ENCODE measurements at regions not wholly inside any gene's neighbourhood (a gene's known extent, or its start where the extent isn't known, plus 50 kb on each side); places are given as distances from the start of the nearest gene placed in this dataset.

DNA sequence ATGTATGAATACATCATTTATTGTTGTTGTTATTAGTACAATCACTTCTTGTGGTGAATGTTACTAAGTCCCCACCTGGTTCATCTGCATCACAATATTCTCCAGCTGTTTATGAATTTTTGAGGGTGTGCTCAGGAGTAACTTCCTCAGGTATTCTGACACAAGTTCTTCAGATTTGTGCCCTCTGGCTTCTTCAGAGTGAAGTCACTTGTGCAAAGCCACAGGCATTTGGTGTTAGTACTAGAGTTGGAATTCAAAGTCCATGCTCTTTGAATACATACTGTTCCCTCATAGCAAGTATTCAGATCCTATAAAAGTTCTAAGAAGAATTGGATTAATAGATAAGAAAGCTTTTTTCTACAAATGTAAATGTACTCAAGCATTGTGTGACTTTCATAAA is 150.3 kb upstream of the AVPR1A start:
- H3K9me3 ChIP-seq (ENCODE audit: low read length): no peaks in the 10 kb centered on the region
- Mint-ChIP-seq H3K4me3 (no peak overlapping the region), H3K27me3 (no peaks in the 10 kb centered on the region), H3K9me3 (peaks cover 0 to 5% (median 0%) of the 10 kb centered on the region in 5 donors), H3K36me3 (no peaks in the 10 kb centered on the region), H3K27ac (no peak overlapping the region), H3K4me1 (no peaks in the 10 kb centered on the region)
- no peaks in the 10 kb centered on the region for H3K4me1 ChIP-seq (ENCODE audit: insufficient read depth, low read length)
- H3K4me3 ChIP-seq (ENCODE audit: low read length): no peak overlapping the region
- H3K36me3 ChIP-seq (ENCODE audit: insufficient read depth, low read length): no peaks in the 10 kb centered on the region
- no peaks in the 10 kb centered on the region for H3K27me3 ChIP-seq (ENCODE audit: insufficient read depth, low read length, poor library complexity, severe bottlenecking)
- ChIA-PET CTCF (no interaction called here), POLR2A (no interaction called here)
- H3K27ac ChIP-seq (ENCODE audit: low read depth, low read length): no peak overlapping the region
- DNase-seq: no peak

DNA sequence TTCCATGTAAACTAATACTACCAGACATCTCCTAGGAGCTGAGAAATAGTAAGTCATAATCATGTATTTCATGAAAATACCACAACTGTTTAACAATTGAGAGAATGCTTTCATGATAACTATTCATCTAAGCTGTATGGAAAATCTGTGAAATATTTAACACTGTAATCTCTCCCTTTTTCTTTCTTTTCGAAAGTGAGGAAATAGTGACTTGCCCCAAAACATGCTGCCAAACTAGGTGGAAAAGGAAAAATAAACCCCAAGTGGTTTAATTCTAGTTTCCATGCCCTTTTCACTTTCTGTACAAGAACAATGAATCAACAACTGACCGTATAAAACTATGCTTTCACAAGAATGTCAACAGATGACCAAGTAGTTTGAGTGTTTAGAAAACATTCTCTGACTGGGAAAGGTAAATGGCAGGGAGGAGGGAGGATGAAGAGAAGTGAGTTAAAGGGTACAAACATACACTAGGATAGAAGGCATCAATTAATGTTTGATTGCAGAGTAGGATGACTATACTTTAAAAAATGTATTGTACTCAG is 147.5 kb upstream of the AVPR1A start:
- peaks cover 0 to 2% of the 10 kb centered on the region in 2 donors for H3K27me3 Mint-ChIP-seq
- POLR2A ChIA-PET: no interaction called here
- Histone ChIP-seq H3K9me3 (ENCODE audit: low read length) (no peaks in the 10 kb centered on the region), H3K4me1 (ENCODE audit: insufficient read depth, low read length) (no peaks in the 10 kb centered on the region), H3K27ac (ENCODE audit: low read depth, low read length) (no peak overlapping the region), H3K27me3 (ENCODE audit: insufficient read depth, low read length, poor library complexity, severe bottlenecking) (no peaks in the 10 kb centered on the region), H3K36me3 (ENCODE audit: insufficient read depth, low read length) (no peaks in the 10 kb centered on the region), H3K4me3 (ENCODE audit: low read length) (no peak overlapping the region)
- H3K9me3 Mint-ChIP-seq: peaks cover 0 to 5% (median 0%) of the 10 kb centered on the region in 5 donors
- CTCF ChIA-PET: no interaction called here
- no peak for DNase-seq
- no peaks in the 10 kb centered on the region for H3K36me3 Mint-ChIP-seq
- no peaks in the 10 kb centered on the region for H3K4me1 Mint-ChIP-seq
- no peak overlapping the region for H3K27ac Mint-ChIP-seq
- H3K4me3 Mint-ChIP-seq: no peak overlapping the region

DNA sequence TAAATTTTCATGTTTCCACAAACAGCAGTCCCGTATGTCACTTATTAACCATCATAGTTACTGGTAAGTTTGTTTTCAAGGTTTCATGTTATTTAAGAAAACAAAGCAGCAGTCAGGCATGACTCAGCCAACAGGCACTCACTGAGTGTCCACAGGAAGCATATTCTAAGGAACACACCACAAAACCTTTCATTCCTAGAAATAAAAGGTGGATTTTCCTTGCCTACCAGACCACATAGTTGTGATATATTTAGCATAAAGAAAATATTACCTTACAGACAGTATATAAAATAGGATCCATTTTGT is 143.3 kb upstream of the AVPR1A start:
- no peaks in the 10 kb centered on the region for H3K9me3 ChIP-seq (ENCODE audit: low read length)
- no peaks in the 10 kb centered on the region for H3K36me3 ChIP-seq (ENCODE audit: insufficient read depth, low read length)
- Mint-ChIP-seq H3K27ac (no peak overlapping the region), H3K36me3 (no peaks in the 10 kb centered on the region), H3K4me1 (no peaks in the 10 kb centered on the region), H3K27me3 (peaks cover 0 to 3% of the 10 kb centered on the region in 2 donors), H3K4me3 (no peak overlapping the region), H3K9me3 (peaks cover 0 to 5% (median 2%) of the 10 kb centered on the region in 5 donors)
- ChIA-PET POLR2A (no interaction called here), CTCF (no interaction called here)
- H3K4me3 ChIP-seq (ENCODE audit: low read length): no peak overlapping the region
- H3K27me3 ChIP-seq (ENCODE audit: insufficient read depth, low read length, poor library complexity, severe bottlenecking): no peaks in the 10 kb centered on the region
- no peaks in the 10 kb centered on the region for H3K4me1 ChIP-seq (ENCODE audit: insufficient read depth, low read length)
- H3K27ac ChIP-seq (ENCODE audit: low read depth, low read length): no peak overlapping the region
- DNase-seq: no peak

DNA sequence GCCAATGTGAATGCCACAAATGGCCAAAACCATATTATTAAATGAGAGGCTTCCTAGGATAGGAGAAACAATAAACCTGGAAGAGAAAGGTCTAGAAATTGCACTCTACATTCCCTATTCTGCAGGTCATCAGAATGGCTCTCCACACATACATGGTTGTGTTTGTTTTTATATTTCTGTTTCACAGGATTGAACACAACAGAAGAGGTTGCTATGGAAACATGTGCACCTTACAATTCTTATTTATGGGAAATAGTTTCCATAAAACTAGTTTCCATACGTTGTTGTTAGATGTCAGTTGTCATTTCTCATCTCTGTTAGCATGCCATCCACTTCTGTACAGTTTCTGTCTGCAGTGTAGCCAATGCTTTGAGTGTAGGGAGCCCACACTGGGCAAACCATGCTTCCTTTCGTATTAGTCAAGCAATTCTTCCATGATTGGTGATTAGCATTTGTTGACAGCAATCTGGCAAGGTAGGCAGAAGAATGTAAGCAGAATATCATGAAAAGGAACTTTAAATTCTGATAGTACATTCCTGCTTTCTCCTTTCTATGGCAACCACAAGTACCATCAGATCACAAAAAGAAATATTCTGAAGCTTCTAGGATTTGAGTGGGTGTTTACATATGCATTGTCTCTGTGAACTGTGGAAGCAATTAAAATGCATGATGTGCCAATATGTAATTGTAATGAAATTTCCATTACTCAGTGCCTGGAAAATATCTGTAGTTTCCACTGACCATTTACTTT is 141.6 kb upstream of the AVPR1A start:
- no peak overlapping the region for H3K27ac Mint-ChIP-seq
- peaks cover 0 to 3% of the 10 kb centered on the region in 2 donors for H3K27me3 Mint-ChIP-seq
- H3K4me3 ChIP-seq (ENCODE audit: low read length): no peak overlapping the region
- peaks cover 0 to 5% (median 2%) of the 10 kb centered on the region in 5 donors for H3K9me3 Mint-ChIP-seq
- ChIA-PET CTCF (no interaction called here), POLR2A (no interaction called here)
- H3K27me3 ChIP-seq (ENCODE audit: insufficient read depth, low read length, poor library complexity, severe bottlenecking): no peaks in the 10 kb centered on the region
- H3K9me3 ChIP-seq (ENCODE audit: low read length): no peaks in the 10 kb centered on the region
- H3K4me1 ChIP-seq (ENCODE audit: insufficient read depth, low read length): no peaks in the 10 kb centered on the region
- H3K4me1 Mint-ChIP-seq: no peaks in the 10 kb centered on the region
- H3K4me3 Mint-ChIP-seq: no peak overlapping the region
- no peak for DNase-seq
- no peaks in the 10 kb centered on the region for H3K36me3 ChIP-seq (ENCODE audit: insufficient read depth, low read length)
- H3K36me3 Mint-ChIP-seq: no peaks in the 10 kb centered on the region
- no peak overlapping the region for H3K27ac ChIP-seq (ENCODE audit: low read depth, low read length)

DNA sequence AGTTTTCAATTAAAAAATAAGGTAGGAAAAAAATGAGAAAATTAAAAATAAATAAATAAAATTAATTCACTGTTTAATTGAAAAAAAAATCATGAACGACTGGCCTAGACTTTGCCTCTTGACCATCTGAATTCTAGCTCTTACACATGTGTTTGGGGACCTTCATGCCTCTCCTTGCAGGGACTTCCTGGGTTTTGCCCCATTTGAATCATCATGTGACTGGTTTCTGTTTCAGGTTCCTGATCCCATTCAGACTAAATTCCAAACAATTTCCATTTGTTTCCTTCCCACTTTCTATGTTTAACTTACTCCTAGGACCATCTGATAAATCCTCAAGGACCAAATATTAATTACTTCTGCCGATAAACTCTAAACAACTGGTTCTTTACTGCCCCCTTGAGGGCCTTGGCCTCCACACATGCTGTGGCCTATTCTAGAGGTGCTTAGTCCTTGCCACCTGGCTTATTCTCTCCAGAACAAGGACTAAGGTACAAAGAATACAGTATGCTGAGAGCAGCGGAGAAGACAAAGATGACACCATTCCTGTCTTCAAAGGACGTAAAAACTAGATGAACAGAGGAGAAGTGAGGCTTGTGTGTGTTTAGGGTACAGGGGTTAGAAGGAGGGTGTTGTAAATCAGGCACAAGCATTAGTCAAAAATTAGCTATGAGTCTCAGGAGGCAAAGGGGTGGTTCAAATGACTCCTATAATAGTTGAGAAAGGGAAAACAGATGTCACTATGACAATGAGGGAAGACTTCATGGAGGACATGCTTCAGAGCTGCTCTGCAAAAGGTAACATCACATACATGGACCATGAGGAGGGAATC is 125.8 kb upstream of the AVPR1A start:
- POLR2A ChIA-PET: no interaction called here
- H3K4me3 Mint-ChIP-seq: peak overlapping the region in 1 of 7 donors; percentile 36
- no peak for DNase-seq
- H3K4me1 ChIP-seq (ENCODE audit: insufficient read depth, low read length): no peaks in the 10 kb centered on the region
- no peaks in the 10 kb centered on the region for H3K36me3 Mint-ChIP-seq
- CTCF ChIA-PET: no interaction called here
- no peaks in the 10 kb centered on the region for H3K27me3 Mint-ChIP-seq
- no peak overlapping the region for H3K4me3 ChIP-seq (ENCODE audit: low read length)
- no peak overlapping the region for H3K27ac ChIP-seq (ENCODE audit: low read depth, low read length)
- no peaks in the 10 kb centered on the region for H3K4me1 Mint-ChIP-seq
- no peaks in the 10 kb centered on the region for H3K9me3 ChIP-seq (ENCODE audit: low read length)
- no peaks in the 10 kb centered on the region for H3K36me3 ChIP-seq (ENCODE audit: insufficient read depth, low read length)
- H3K27me3 ChIP-seq (ENCODE audit: insufficient read depth, low read length, poor library complexity, severe bottlenecking): no peaks in the 10 kb centered on the region
- peaks cover 0 to 2% (median 0%) of the 10 kb centered on the region in 5 donors for H3K9me3 Mint-ChIP-seq
- no peak overlapping the region for H3K27ac Mint-ChIP-seq

DNA sequence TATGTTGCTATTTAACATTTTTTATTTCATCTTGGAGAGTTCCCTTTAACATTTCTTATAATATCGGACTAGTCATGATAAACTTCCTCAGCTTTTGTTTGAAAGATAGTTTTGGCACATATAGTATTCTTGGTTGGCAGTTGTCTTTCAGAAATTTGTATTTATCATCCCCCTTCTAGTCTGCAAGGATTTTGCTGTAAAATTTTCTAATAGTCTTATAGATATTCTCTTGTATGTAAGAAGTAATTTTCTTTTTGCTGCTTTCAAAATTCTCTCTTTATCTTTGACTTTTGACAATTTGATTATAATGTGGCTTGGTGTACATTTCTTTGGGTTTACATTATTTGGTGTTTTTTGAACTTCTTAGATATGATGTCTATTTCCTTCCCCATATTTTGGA is 116.0 kb upstream of the AVPR1A start:
- H3K36me3 ChIP-seq (ENCODE audit: insufficient read depth, low read length): no peaks in the 10 kb centered on the region
- H3K27me3 ChIP-seq (ENCODE audit: insufficient read depth, low read length, poor library complexity, severe bottlenecking): no peaks in the 10 kb centered on the region
- no peaks in the 10 kb centered on the region for H3K4me1 ChIP-seq (ENCODE audit: insufficient read depth, low read length)
- H3K9me3 Mint-ChIP-seq: peaks cover 8 to 34% (median 22%) of the 10 kb centered on the region in 5 donors
- H3K27ac Mint-ChIP-seq: no peak overlapping the region
- no peaks in the 10 kb centered on the region for H3K27me3 Mint-ChIP-seq
- ChIA-PET POLR2A (no interaction called here), CTCF (no interaction called here)
- H3K4me1 Mint-ChIP-seq: no peaks in the 10 kb centered on the region
- no peak overlapping the region for H3K27ac ChIP-seq (ENCODE audit: low read depth, low read length)
- H3K4me3 ChIP-seq (ENCODE audit: low read length): no peak overlapping the region
- no peak overlapping the region for H3K4me3 Mint-ChIP-seq
- DNase-seq: no peak
- H3K36me3 Mint-ChIP-seq: no peaks in the 10 kb centered on the region
- H3K9me3 ChIP-seq (ENCODE audit: low read length): no peaks in the 10 kb centered on the region

DNA sequence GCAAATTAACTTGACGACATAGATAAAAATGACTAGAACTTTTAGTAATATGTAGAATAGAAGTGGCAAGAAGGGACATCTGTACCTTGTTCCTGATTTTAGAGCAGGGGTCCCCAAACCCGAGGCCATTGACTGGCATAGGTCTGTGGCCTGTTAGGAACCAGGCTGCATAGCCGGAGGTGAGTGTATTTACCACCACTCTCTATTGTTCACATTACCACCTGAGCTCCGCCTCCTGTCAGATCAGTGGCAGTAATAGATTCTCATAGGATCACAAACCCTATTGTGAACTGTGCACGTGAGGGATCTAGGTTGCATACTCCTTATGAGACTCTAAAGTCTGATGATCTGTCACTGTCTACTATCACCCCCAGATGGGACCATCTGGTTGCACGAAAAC is 113.6 kb upstream of the AVPR1A start:
- Histone ChIP-seq H3K27me3 (ENCODE audit: insufficient read depth, low read length, poor library complexity, severe bottlenecking) (no peaks in the 10 kb centered on the region), H3K9me3 (ENCODE audit: low read length) (no peaks in the 10 kb centered on the region), H3K27ac (ENCODE audit: low read depth, low read length) (no peak overlapping the region), H3K4me3 (ENCODE audit: low read length) (no peak overlapping the region), H3K36me3 (ENCODE audit: insufficient read depth, low read length) (no peaks in the 10 kb centered on the region), H3K4me1 (ENCODE audit: insufficient read depth, low read length) (no peaks in the 10 kb centered on the region)
- DNase-seq: no peak
- Mint-ChIP-seq H3K27me3 (no peaks in the 10 kb centered on the region), H3K27ac (no peak overlapping the region), H3K36me3 (no peaks in the 10 kb centered on the region), H3K4me3 (no peak overlapping the region), H3K4me1 (no peaks in the 10 kb centered on the region), H3K9me3 (peaks cover 8 to 30% (median 19%) of the 10 kb centered on the region in 5 donors)
- POLR2A ChIA-PET: no interaction called here
- CTCF ChIA-PET: no interaction called here

DNA sequence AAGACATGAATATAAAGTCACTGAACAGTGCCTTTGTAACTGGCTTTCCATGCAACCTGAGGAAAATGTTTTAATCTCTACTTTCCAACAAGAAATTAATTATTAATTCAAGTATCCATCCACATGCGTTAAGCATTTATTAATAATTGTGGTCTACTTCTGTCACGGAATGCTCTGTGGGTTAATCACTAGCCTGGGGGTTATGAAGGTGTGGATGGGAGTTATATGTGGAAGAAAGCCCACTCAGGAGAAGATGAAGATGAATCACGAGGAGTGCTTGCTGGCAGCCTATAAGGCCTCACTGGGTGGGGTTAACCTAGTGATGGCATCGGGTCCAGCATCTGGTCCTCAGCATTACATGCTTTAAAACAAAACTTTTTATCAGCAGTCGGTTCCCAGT is 99.5 kb upstream of the AVPR1A start:
- H3K36me3 ChIP-seq (ENCODE audit: insufficient read depth, low read length): no peaks in the 10 kb centered on the region
- Mint-ChIP-seq H3K27ac (no peak overlapping the region), H3K4me3 (no peak overlapping the region), H3K27me3 (no peaks in the 10 kb centered on the region), H3K9me3 (peaks cover 2 to 11% (median 3%) of the 10 kb centered on the region in 5 donors), H3K36me3 (no peaks in the 10 kb centered on the region), H3K4me1 (no peaks in the 10 kb centered on the region)
- no peak overlapping the region for H3K27ac ChIP-seq (ENCODE audit: low read depth, low read length)
- POLR2A ChIA-PET: no interaction called here
- H3K27me3 ChIP-seq (ENCODE audit: insufficient read depth, low read length, poor library complexity, severe bottlenecking): no peaks in the 10 kb centered on the region
- no peaks in the 10 kb centered on the region for H3K9me3 ChIP-seq (ENCODE audit: low read length)
- no peak overlapping the region for H3K4me3 ChIP-seq (ENCODE audit: low read length)
- no peak for DNase-seq
- CTCF ChIA-PET: no interaction called here
- H3K4me1 ChIP-seq (ENCODE audit: insufficient read depth, low read length): no peaks in the 10 kb centered on the region

All from CD8-positive, alpha-beta memory T cell (primary cell).